ENCODE measurements at regions not wholly inside any gene's neighbourhood (a gene's known extent, or its start where the extent isn't known, plus 50 kb on each side); places are given as distances from the start of the nearest gene placed in this dataset.

DNA sequence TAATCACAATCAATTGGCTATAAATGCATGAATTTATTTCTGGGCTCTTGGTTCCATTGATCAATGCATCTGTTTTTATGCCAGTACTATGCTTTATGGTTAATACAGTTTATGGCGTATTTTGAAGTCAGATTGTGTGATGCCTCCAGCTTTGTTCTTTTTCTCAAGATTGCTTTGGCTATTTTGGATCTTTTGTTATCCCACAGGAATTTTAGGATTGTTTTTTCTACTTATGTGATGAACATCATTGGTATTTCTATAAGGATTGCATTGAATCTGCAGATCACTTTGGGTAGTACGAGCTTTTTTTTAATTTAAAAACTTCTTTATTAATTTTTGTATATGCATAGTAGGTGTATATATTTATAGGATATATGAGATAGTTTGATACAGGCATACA is 338.7 kb upstream of the IGFBP7 start:
- no peak for TF ChIP-seq CTCF (IDR thresholded peaks at IDR 0.05; ENCODE audit: low read depth, low read length)
- in situ Hi-C loops (cut with HindIII; ENCODE audit: low sequenced_read_pairs), result no loop called here
- no peak for DNase-seq (ENCODE audit: low read depth, low spot score)
- H3K4me3 ChIP-seq (ENCODE audit: low read depth, low read length), result no peak overlapping the region

DNA sequence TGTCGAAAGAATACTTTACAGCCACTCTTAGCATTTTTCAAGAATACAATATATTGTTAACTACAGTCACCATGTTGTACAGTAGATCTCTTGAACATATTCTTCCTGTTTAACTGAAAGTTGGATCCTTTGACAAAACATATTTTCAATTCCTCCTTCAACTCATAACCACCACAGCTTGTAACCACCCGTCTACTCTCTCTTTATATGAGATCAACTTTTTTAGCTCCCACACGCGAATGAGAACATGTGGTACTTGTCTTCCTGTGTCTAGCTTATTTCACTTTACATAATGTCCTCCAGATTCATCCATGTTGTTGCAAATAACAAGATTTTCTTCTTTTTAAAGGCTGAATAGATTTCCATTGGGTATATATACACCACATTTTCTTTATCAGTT is 338.3 kb upstream of the IGFBP7 start:
- no peak for DNase-seq (ENCODE audit: low read depth, low spot score)
- H3K4me3 ChIP-seq (ENCODE audit: low read depth, low read length), result no peak overlapping the region
- in situ Hi-C loops (cut with HindIII; ENCODE audit: low sequenced_read_pairs), result no loop called here
- TF ChIP-seq CTCF (IDR thresholded peaks at IDR 0.05; ENCODE audit: low read depth, low read length), result no peak

DNA sequence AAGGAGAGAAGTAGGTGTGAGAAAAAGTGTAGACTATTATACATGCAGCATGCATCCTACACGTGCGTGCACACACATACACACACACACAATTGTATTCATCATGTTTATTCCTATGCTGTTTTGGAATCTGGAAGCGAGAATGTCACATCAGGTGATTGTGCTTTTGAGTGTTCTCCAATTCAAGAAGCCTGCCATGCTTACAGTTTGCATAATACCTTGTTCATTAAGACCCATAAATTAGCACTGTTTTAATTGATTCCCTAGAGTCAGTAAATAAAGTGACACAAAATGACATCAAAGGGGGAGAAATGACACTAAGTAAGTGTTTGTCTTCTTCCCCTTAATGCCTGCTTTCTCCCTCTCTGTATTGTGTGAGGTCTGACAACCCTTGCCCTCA is 336.1 kb upstream of the IGFBP7 start:
- in situ Hi-C loops (cut with HindIII; ENCODE audit: low sequenced_read_pairs), result no loop called here
- no peak overlapping the region for H3K4me3 ChIP-seq (ENCODE audit: low read depth, low read length)
- DNase-seq (ENCODE audit: low read depth, low spot score), result no peak
- no peak for TF ChIP-seq CTCF (IDR thresholded peaks at IDR 0.05; ENCODE audit: low read depth, low read length)

GRCh38 chr4:57445686-57446085 is 335.5 kb upstream of the IGFBP7 start:
- TF ChIP-seq CTCF (IDR thresholded peaks at IDR 0.05; ENCODE audit: low read depth, low read length), result no peak
- in situ Hi-C loops (cut with HindIII; ENCODE audit: low sequenced_read_pairs), result no loop called here
- H3K4me3 ChIP-seq (ENCODE audit: low read depth, low read length), result no peak overlapping the region
- no peak for DNase-seq (ENCODE audit: low read depth, low spot score)

GRCh38 chr4:57444671-57445070 is 334.5 kb upstream of the IGFBP7 start:
- no peak for DNase-seq (ENCODE audit: low read depth, low spot score)
- in situ Hi-C loops (cut with HindIII; ENCODE audit: low sequenced_read_pairs), result no loop called here
- no peak for TF ChIP-seq CTCF (IDR thresholded peaks at IDR 0.05; ENCODE audit: low read depth, low read length)
- no peak overlapping the region for H3K4me3 ChIP-seq (ENCODE audit: low read depth, low read length)

GRCh38 chr4:57443787-57444186 is 333.6 kb upstream of the IGFBP7 start:
- DNase-seq (ENCODE audit: low read depth, low spot score), result no peak
- TF ChIP-seq CTCF (IDR thresholded peaks at IDR 0.05; ENCODE audit: low read depth, low read length), result no peak
- in situ Hi-C loops (cut with HindIII; ENCODE audit: low sequenced_read_pairs), result no loop called here
- no peak overlapping the region for H3K4me3 ChIP-seq (ENCODE audit: low read depth, low read length)

GRCh38 chr4:57443308-57443707 is 333.1 kb upstream of the IGFBP7 start:
- in situ Hi-C loops (cut with HindIII; ENCODE audit: low sequenced_read_pairs), result no loop called here
- TF ChIP-seq CTCF (IDR thresholded peaks at IDR 0.05; ENCODE audit: low read depth, low read length), result no peak
- DNase-seq (ENCODE audit: low read depth, low spot score), result no peak
- H3K4me3 ChIP-seq (ENCODE audit: low read depth, low read length), result no peak overlapping the region
